Calu3 (cell line): ENCODE measurements at regions not wholly inside any gene's neighbourhood (a gene's known extent, or its start where the extent isn't known, plus 50 kb on each side); places are given as distances from the start of the nearest gene placed in this dataset.

Experiments used
- BruUV-seq: library from RNA; stranded (reverse); fragments of 400-500 nt; replicated peaks from 2 replicates; lab custom pipeline; 2021; lab: Mats Ljungman, UMichigan
- CTCF ChIA-PET: fragments of 300-600 bp; sonication (Branson Sonifier 250); formaldehyde crosslinking; loops from one replicate; lab custom pipeline; 2022; ENCODE audit warnings: antibody characterized with exemption; lab: Charles Lee
- DNase-seq: peaks from one replicate; pipeline ENCODE4 v3.0.0; 2022
- H3K27ac Mint-ChIP-seq: one replicate; pipeline ENCODE4 v1.8.0; 2022; ENCODE audit warnings: mixed read lengths; ENCODE audit not compliant: unreplicated experiment
- H3K27me3 Mint-ChIP-seq: one replicate; pipeline ENCODE4 v1.8.0; 2022; ENCODE audit warnings: mixed read lengths; ENCODE audit not compliant: unreplicated experiment
- H3K36me3 Mint-ChIP-seq: one replicate; pipeline ENCODE4 v1.8.0; 2022; ENCODE audit warnings: mild to moderate bottlenecking, moderate library complexity, mixed read lengths; ENCODE audit not compliant: insufficient read depth, unreplicated experiment
- H3K4me1 Mint-ChIP-seq: one replicate; pipeline ENCODE4 v1.8.0; 2022; ENCODE audit warnings: mild to moderate bottlenecking, low read depth, mixed read lengths; ENCODE audit not compliant: unreplicated experiment
- H3K4me3 Mint-ChIP-seq: one replicate; pipeline ENCODE4 v1.8.0; 2022; ENCODE audit warnings: mild to moderate bottlenecking, low read depth, moderate library complexity, mixed read lengths; ENCODE audit not compliant: unreplicated experiment
- H3K9me3 Mint-ChIP-seq: one replicate; pipeline ENCODE4 v1.8.0; 2022; ENCODE audit warnings: low read depth, mixed read lengths; ENCODE audit not compliant: unreplicated experiment
- CTCF ChIP-seq: fragments of 200-600 bp; IDR thresholded peaks from one replicate; pipeline ENCODE4 v1.8.0; 2022; ENCODE audit warnings: antibody characterized with exemption; ENCODE audit not compliant: unreplicated experiment
- intact Hi-C: fragments of 100-400 bp; cut with micrococcal nuclease; formaldehyde crosslinking; loops from one replicate; pipeline ENCODE4 v1.10.0; 2022; ENCODE audit not compliant: unreplicated experiment

DNA sequence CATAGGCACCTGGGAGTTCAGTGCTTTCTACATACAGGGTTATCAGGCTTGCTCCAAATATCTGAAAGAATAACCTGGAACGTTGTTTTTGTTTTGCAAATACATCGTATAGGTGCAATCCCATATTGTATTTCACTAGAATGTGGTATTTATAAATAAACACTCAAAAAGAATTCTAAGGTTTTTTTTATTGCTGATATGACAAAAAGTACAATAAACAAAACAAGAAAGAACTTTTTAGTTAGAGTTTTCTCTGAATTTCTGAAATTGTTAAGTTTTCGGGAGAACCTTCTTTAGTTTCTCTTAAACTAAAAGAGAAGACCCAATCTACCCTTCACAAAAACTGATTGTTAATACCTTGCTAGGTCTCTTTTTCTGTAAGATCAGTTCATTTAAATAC lies 225.8 kb downstream of the CCDC59 start:
- no peak overlapping the region for H3K27ac Mint-ChIP-seq
- intact Hi-C loops, result no loop called here
- H3K9me3 Mint-ChIP-seq, result no peaks in the 10 kb centered on the region
- no peaks in the 10 kb centered on the region for H3K4me1 Mint-ChIP-seq
- H3K36me3 Mint-ChIP-seq, result no peaks in the 10 kb centered on the region
- DNase-seq, result no peak
- TF ChIP-seq CTCF, result no peak
- BruUV-seq, result no TSS peak
- no peaks in the 10 kb centered on the region for H3K27me3 Mint-ChIP-seq
- H3K4me3 Mint-ChIP-seq, result no peak overlapping the region
- CTCF ChIA-PET, result no interaction called here

- Mint-ChIP-seq H3K4me1 (no peaks in the 10 kb centered on the region), H3K9me3 (peaks cover 2% of the 10 kb centered on the region), H3K36me3 (no peaks in the 10 kb centered on the region), H3K4me3 (no peak overlapping the region), H3K27ac (no peak overlapping the region), H3K27me3 (no peaks in the 10 kb centered on the region)
- CTCF ChIA-PET, result no interaction called here
- BruUV-seq, result no TSS peak
- TF ChIP-seq CTCF, result no peak
- intact Hi-C loops, result no loop called here
- DNase-seq, result no peak
Measured at GRCh38 chr12:82130762-82131161, 227.4 kb downstream of the CCDC59 start.

DNA sequence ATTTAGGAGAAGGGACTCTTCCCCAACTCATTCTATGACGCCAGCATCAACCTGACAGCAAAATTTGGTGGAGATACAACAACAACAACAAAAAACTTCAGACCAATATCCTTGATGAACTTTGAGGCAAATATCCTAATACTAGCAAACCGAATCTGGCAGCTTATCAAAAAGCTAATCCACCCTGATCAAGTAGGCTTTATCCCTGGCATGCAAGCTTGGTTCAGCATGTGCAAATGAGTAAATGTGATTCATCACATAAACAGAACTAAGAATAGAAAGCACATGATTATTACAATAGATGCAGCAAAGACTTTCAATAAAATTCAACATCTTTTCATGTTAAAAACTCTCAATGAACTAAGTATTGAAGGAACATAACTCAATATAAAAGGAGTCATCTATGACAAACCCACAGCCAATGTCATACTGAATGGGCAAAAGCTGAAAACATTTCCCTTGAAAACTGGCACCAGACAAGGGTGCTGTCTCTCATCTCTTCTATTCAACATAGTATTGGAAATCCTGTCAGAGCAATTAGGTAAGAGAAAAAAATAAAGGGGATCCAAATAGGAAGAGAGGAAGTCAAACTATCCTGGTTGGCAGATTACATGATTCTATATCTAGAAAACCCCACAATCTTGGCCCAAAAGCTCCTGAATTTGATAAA lies 233.3 kb downstream of the CCDC59 start:
- no peaks in the 10 kb centered on the region for H3K27me3 Mint-ChIP-seq
- H3K36me3 Mint-ChIP-seq, result no peaks in the 10 kb centered on the region
- peaks cover 5% of the 10 kb centered on the region for H3K9me3 Mint-ChIP-seq
- no peak for DNase-seq
- H3K27ac Mint-ChIP-seq, result no peak overlapping the region
- H3K4me3 Mint-ChIP-seq, result no peak overlapping the region
- no peak for TF ChIP-seq CTCF
- no TSS peak for BruUV-seq
- CTCF ChIA-PET, result interaction anchor here (0.5 kb wide), 1 partner anchor 174 kb away, joined by 4 read pairs; no protein-coding TSS in a partner anchor
- peaks cover 27% of the 10 kb centered on the region for H3K4me1 Mint-ChIP-seq
- intact Hi-C loops, result no loop called here

GRCh38 chr12:82121545-82121944 lies 236.6 kb downstream of the CCDC59 start:
- intact Hi-C loops, result no loop called here
- BruUV-seq, result no TSS peak
- Mint-ChIP-seq H3K27me3 (no peaks in the 10 kb centered on the region), H3K4me1 (peaks cover 27% of the 10 kb centered on the region), H3K4me3 (no peak overlapping the region), H3K9me3 (peaks cover 2% of the 10 kb centered on the region), H3K27ac (no peak overlapping the region), H3K36me3 (no peaks in the 10 kb centered on the region)
- DNase-seq, result no peak
- no peak for TF ChIP-seq CTCF
- CTCF ChIA-PET, result no interaction called here
